SK-N-SH (cell line): ENCODE measurements at regions not wholly inside any gene's neighbourhood (a gene's known extent, or its start where the extent isn't known, plus 50 kb on each side); places are given as distances from the start of the nearest gene placed in this dataset.

Experiments used
- CTCF ChIA-PET: fragments of 300-600, 350-600 bp; formaldehyde crosslinking; extraction: SDS; loops from one replicate; lab custom pipeline; 2021; lab: Yijun Ruan, JAX
- POLR2A ChIA-PET: fragments of 350-600 bp; sonication (Branson Sonifier 250); formaldehyde crosslinking; extraction: SDS; loops from one replicate; lab custom pipeline; 2020; ENCODE audit warnings: antibody characterized with exemption, inconsistent platforms; lab: Yijun Ruan, JAX
- DNase-seq: peaks from one replicate; pipeline ENCODE4 v3.0.0; 2012
- H2AFZ ChIP-seq: fragments of 200-600 bp; sonication (generic); 2 replicates; pipeline ENCODE4 v1.8.1; 2016; ENCODE audit warnings: antibody characterized with exemption, mild to moderate bottlenecking, low read depth
- H3F3A ChIP-seq: fragments of 200-600 bp; sonication (generic); replicated peaks from 2 replicates; pipeline ENCODE3; 2016; ENCODE audit warnings: antibody characterized with exemption, mild to moderate bottlenecking; ENCODE audit not compliant: insufficient read depth
- H3K27ac ChIP-seq, 2 experiments: fragments of 200-500 bp in 1 of 2; fragments of 200-600 bp in 1 of 2; sonication (Bioruptor generic) in 1 of 2; sonication (generic), shearing (Covaris generic) in 1 of 2; 2 replicates each; pipeline versions ENCODE4 v1.5.1 to v1.6.1; 2014 to 2016; ENCODE audit warnings: low read depth in 2 of 2, inconsistent platforms in 1 of 2, low read length in 1 of 2, mild to moderate bottlenecking in 1 of 2, mixed read lengths in 1 of 2
- H3K27me3 ChIP-seq: fragments of 200-600 bp; sonication (generic), shearing (Covaris generic); 2 replicates; pipeline ENCODE4 v1.6.1; 2016; ENCODE audit warnings: mixed run types; ENCODE audit not compliant: insufficient read depth
- H3K36me3 ChIP-seq, 2 experiments: fragments of 200-500 bp in 1 of 2; fragments of 200-600 bp in 1 of 2; sonication (Bioruptor generic) in 1 of 2; sonication (generic) in 1 of 2; replicated peaks in 1 of 2; 2 replicates each; pipeline versions ENCODE3 to v1.5.1; 2014 to 2016; ENCODE audit warnings: low read length in 1 of 2, mild to moderate bottlenecking in 1 of 2; ENCODE audit not compliant: insufficient read depth in 2 of 2, control insufficient read depth in 1 of 2
- H3K4me1 ChIP-seq, 2 experiments: fragments of 200-500 bp in 1 of 2; fragments of 200-600 bp in 1 of 2; sonication (Bioruptor generic) in 1 of 2; sonication (generic), shearing (Covaris generic) in 1 of 2; 2 replicates each; pipeline versions ENCODE4 v1.5.1 to v1.6.1; 2014 to 2016; ENCODE audit warnings: low read depth in 1 of 2, low read length in 1 of 2, mixed run types in 1 of 2; ENCODE audit not compliant: insufficient read depth in 2 of 2, control insufficient read depth in 1 of 2
- H3K4me2 ChIP-seq: fragments of 200-600 bp; sonication (generic), shearing (Covaris generic); 2 replicates; pipeline ENCODE4 v1.6.1; 2017; ENCODE audit warnings: mixed run types
- H3K4me3 ChIP-seq, 2 experiments: fragments of 200-500 bp in 1 of 2; fragments of 200-600 bp in 1 of 2; sonication (Bioruptor generic) in 1 of 2; sonication (generic), shearing (Covaris generic) in 1 of 2; 2 replicates each; pipeline versions ENCODE4 v1.5.1 to v1.8.1; 2014 to 2016; ENCODE audit warnings: low read depth in 2 of 2, inconsistent platforms in 1 of 2, low read length in 1 of 2, mild to moderate bottlenecking in 1 of 2, mixed read lengths in 1 of 2, moderate library complexity in 1 of 2
- H3K79me2 ChIP-seq: fragments of 200-600 bp; sonication (generic); 2 replicates; pipeline ENCODE4 v1.8.1; 2017; ENCODE audit warnings: mild to moderate bottlenecking; ENCODE audit not compliant: insufficient read depth
- H3K9ac ChIP-seq: fragments of 200-600 bp; sonication (generic); 2 replicates; pipeline ENCODE4 v1.6.1; 2017; ENCODE audit warnings: mixed run types
- H3K9me2 ChIP-seq: fragments of 200-600 bp; sonication (generic); 2 replicates; pipeline ENCODE4 v1.6.1; 2017; ENCODE audit warnings: mixed run types
- H3K9me3 ChIP-seq: fragments of 200-600 bp; sonication (generic); 2 replicates; pipeline ENCODE4 v1.6.1; 2017; ENCODE audit warnings: mixed run types, mild to moderate bottlenecking, moderate library complexity
- H4K20me1 ChIP-seq: fragments of 200-600 bp; sonication (generic); 2 replicates; pipeline ENCODE4 v1.6.1; 2017; ENCODE audit warnings: mild to moderate bottlenecking, mixed run types; ENCODE audit not compliant: insufficient read depth
- CHD2 ChIP-seq: fragments of 150-350 bp; IDR thresholded peaks from 2 replicates; pipeline ENCODE4 v1.6.1; 2018; ENCODE audit warnings: low read length; ENCODE audit not compliant: partially characterized antibody
- CTCF ChIP-seq: fragments of 200-600 bp; sonication (generic); IDR thresholded peaks from 2 replicates; pipeline ENCODE4 v1.6.1; 2017; ENCODE audit warnings: antibody characterized with exemption, mild to moderate bottlenecking, moderate library complexity
- ELF1 ChIP-seq: IDR thresholded peaks from 2 replicates; pipeline ENCODE4 v1.4.0; 2012
- EP300 ChIP-seq, 2 experiments: IDR thresholded peaks; 2 replicates each; pipeline versions ENCODE4 v1.4.0 to v1.6.1; 2012; ENCODE audit warnings: borderline replicate concordance in 1 of 2, low read depth in 1 of 2, low read length in 1 of 2
- EZH2phosphoT487 ChIP-seq: fragments of 200-600 bp; sonication (generic); IDR thresholded peaks from 2 replicates; pipeline ENCODE4 v1.6.1; 2017; ENCODE audit warnings: low read depth, mixed run types, mild to moderate bottlenecking, antibody characterized with exemption, moderate library complexity, borderline replicate concordance
- FOSL2 ChIP-seq: IDR thresholded peaks from 2 replicates; pipeline ENCODE4 v1.4.0; 2012; ENCODE audit warnings: low read depth, mild to moderate bottlenecking, moderate library complexity, borderline replicate concordance
- FOXJ3 ChIP-seq: sonication (generic); formaldehyde crosslinking; IDR thresholded peaks from 2 replicates; pipeline ENCODE4 v1.5.1; 2020; ENCODE audit warnings: mild to moderate bottlenecking, missing genetic modification reagents
- FOXM1 ChIP-seq: IDR thresholded peaks from 2 replicates; pipeline ENCODE4 v1.4.0; 2012; ENCODE audit warnings: low read depth, mild to moderate bottlenecking
- GATA2 ChIP-seq: sonication (generic); formaldehyde crosslinking; IDR thresholded peaks from 2 replicates; pipeline ENCODE4 v1.5.0; 2020; ENCODE audit warnings: mild to moderate bottlenecking, missing genetic modification reagents
- JUND ChIP-seq: IDR thresholded peaks from 2 replicates; pipeline ENCODE4 v1.4.0; 2012
- MAX ChIP-seq: IDR thresholded peaks from 2 replicates; pipeline ENCODE4 v1.4.0; 2012; ENCODE audit warnings: low read depth
- MEF2A ChIP-seq: IDR thresholded peaks from 2 replicates; pipeline ENCODE4 v1.4.0; 2012; ENCODE audit warnings: low read depth, borderline replicate concordance
- MXI1 ChIP-seq: IDR thresholded peaks from 2 replicates; pipeline ENCODE4 v1.6.1; 2012; ENCODE audit warnings: mild to moderate bottlenecking, low read depth, low read length, improper control_type of control experiment
- NFIC ChIP-seq: IDR thresholded peaks from 2 replicates; pipeline ENCODE4 v1.4.0; 2012; ENCODE audit warnings: borderline replicate concordance
- NRF1 ChIP-seq: IDR thresholded peaks from 2 replicates; pipeline ENCODE4 v1.6.1; 2012; ENCODE audit warnings: low read depth, mild to moderate bottlenecking, low read length
- PBX3 ChIP-seq: IDR thresholded peaks from 2 replicates; pipeline ENCODE4; 2012
- POLR2AphosphoS5 ChIP-seq: IDR thresholded peaks from 2 replicates; pipeline ENCODE4 v1.6.1; 2012; ENCODE audit warnings: low read depth, low read length
- RAD21 ChIP-seq: IDR thresholded peaks from 2 replicates; pipeline ENCODE4 v1.6.1; 2012; ENCODE audit warnings: mild to moderate bottlenecking, low read length
- TEAD4 ChIP-seq: IDR thresholded peaks from 2 replicates; pipeline ENCODE4 v1.4.0; 2012; ENCODE audit warnings: mild to moderate bottlenecking, borderline replicate concordance; ENCODE audit not compliant: insufficient read depth
- YY1 ChIP-seq: IDR thresholded peaks from 2 replicates; pipeline ENCODE4 v1.4.0; 2012; ENCODE audit warnings: low read depth, mild to moderate bottlenecking
- ZBTB33 ChIP-seq: IDR thresholded peaks from 2 replicates; pipeline ENCODE4 v1.4.0; 2012; ENCODE audit warnings: low read depth, borderline replicate concordance
- WGBS: methylation state at CpG from one replicate; pipeline ENCODE4 v1.1.6; 2017; ENCODE audit warnings: low lambda C conversion rate; 5-methylcytosine and 5-hydroxymethylcytosine counted together

- TF ChIP-seq NRF1 = no peak
- no peak for TF ChIP-seq NFIC
- TF ChIP-seq, all 33 proteins: peak for 0
Measured at GRCh38 chr17:33653399-33653788, 360.3 kb upstream of the ASIC2 start (continued).

- no peaks in the 10 kb centered on the region for H3K36me3 ChIP-seq
Measured at GRCh38 chr17:33657181-33657580, 364.1 kb upstream of the ASIC2 start.

More at GRCh38 chr17:33657181-33657580, 364.1 kb upstream of the ASIC2 start:
- no peak overlapping the region for H3K4me2 ChIP-seq
- H2AFZ ChIP-seq = no peak overlapping the region
- no peaks in the 10 kb centered on the region for H3K9me3 ChIP-seq
- no peaks in the 10 kb centered on the region for H3K27me3 ChIP-seq
- H3K4me1 ChIP-seq = no peaks in the 10 kb centered on the region
- H3K4me3 ChIP-seq = no peak overlapping the region
- H3K27ac ChIP-seq = no peak overlapping the region
- H3F3A ChIP-seq = no peaks in the 10 kb centered on the region
- TF ChIP-seq YY1 (no peak), MAX (no peak), CHD2 (no peak), TEAD4 (no peak), EP300 (IDR thresholded peaks at IDR 0.05; ENCODE audit: borderline replicate concordance in 1 of 2, low read depth in 1 of 2, low read length in 1 of 2) (no peak), POLR2AphosphoS5 (no peak), FOSL2 (no peak), FOXJ3 (no peak), MXI1 (no peak), GATA2 (no peak), PBX3 (no peak), JUND (no peak), ELF1 (no peak), FOXM1 (no peak), ZBTB33 (no peak), CTCF (no peak), MEF2A (no peak), RAD21 (no peak), NRF1 (no peak), EZH2phosphoT487 (no peak)
- no peaks in the 10 kb centered on the region for H3K9me2 ChIP-seq
- 42% methylated on average over 4 of the region's 4 CpGs for whole genome bisulfite sequencing
- H4K20me1 ChIP-seq = no peaks in the 10 kb centered on the region
- DNase-seq = no peak
- CTCF ChIA-PET = no interaction called here
- H3K9ac ChIP-seq = no peak overlapping the region
- POLR2A ChIA-PET = no interaction called here
- no peaks in the 10 kb centered on the region for H3K79me2 ChIP-seq
